ENCODE measurements at regions not wholly inside any gene's neighbourhood (a gene's known extent, or its start where the extent isn't known, plus 50 kb on each side); places are given as distances from the start of the nearest gene placed in this dataset.

DNA sequence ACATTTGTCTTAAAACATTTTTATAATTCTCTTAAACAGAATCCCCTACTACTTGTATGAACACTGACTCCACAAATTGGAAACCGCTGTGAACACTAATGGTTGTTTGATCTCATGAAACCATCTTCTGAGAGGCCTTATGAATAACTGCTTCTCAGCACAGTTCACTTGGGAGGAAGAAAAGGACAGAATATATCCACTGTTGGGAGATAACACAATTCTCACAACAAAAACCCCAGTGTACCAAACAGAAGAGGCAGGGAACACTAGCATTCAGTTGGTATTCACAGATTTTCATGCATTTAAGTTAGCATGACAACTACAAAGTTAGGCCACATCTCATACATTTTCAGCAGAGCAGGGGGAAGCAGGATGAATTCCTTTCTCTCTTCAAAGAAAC lies 89.0 kb upstream of the SELENOP start:
- H3K27me3 ChIP-seq (ENCODE audit: control insufficient read depth, insufficient read depth, low read length, poor library complexity, severe bottlenecking), result peaks cover 4% of the 10 kb centered on the region
- no peaks in the 10 kb centered on the region for H3K36me3 ChIP-seq (ENCODE audit: control insufficient read depth, insufficient read depth, low read length)
- WGBS, 2 experiments, result 82 to 100% methylated on average over 1 of the region's 1 CpG
- H3K27ac ChIP-seq (ENCODE audit: insufficient read depth, low read depth, low read length, poor library complexity, severe bottlenecking), result no peak overlapping the region
- no peaks in the 10 kb centered on the region for H3K9me3 ChIP-seq (ENCODE audit: control insufficient read depth, low read length)
- no peak overlapping the region for H3K4me3 ChIP-seq (ENCODE audit: insufficient read depth, low read depth, low read length)
- H3K4me1 ChIP-seq (ENCODE audit: control insufficient read depth, insufficient read depth, low read length), result no peaks in the 10 kb centered on the region

DNA sequence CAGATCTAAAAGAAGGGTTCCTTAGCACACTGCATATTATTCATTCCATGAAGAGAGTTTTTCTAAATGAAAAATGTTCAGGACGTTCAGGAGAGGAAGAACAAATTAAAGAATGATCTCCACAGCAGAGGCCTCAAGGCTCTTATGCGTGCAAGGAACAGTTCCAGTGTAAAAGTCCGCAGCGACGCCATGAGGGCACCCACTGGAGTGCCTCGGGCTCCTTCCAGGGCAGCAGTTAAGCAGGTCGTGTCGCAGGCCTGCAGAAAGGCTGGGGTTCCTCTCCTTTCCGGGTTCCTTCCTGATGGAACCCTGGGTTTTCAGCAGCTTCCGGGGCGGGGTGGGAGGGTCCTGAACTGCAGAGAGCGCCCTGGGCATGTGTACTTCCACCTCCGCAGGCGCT lies 87.1 kb upstream of the SELENOP start:
- Histone ChIP-seq H3K36me3 (ENCODE audit: control insufficient read depth, insufficient read depth, low read length) (no peaks in the 10 kb centered on the region), H3K27ac (ENCODE audit: insufficient read depth, low read depth, low read length, poor library complexity, severe bottlenecking) (no peak overlapping the region), H3K27me3 (ENCODE audit: control insufficient read depth, insufficient read depth, low read length, poor library complexity, severe bottlenecking) (no peaks in the 10 kb centered on the region), H3K4me1 (ENCODE audit: control insufficient read depth, insufficient read depth, low read length) (no peaks in the 10 kb centered on the region), H3K4me3 (ENCODE audit: insufficient read depth, low read depth, low read length) (no peak overlapping the region), H3K9me3 (ENCODE audit: control insufficient read depth, low read length) (no peaks in the 10 kb centered on the region)
- 92 to 95% methylated on average over 14 of the region's 14 CpGs for WGBS, 2 experiments

DNA sequence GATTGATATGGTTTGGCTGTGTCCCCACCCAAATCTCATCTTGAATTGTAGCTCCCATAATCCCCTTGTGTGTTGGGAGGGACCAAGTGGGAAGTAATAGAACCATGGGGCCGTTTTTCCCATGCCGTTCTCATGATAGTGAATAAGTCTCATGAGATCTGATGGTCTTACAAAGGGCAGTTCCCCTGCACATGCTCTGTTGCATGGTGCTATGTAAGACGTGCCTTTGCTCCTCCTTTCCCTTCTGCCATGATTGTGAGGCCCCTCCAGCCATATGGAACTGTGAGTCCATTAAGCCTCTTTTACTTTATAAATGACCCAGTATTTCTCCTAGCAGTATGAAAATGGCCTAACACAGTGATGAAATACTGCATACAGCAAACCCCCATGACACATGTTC lies 84.8 kb upstream of the SELENOP start:
- WGBS, 2 experiments, result 75 to 79% methylated on average over 3 of the region's 3 CpGs

DNA sequence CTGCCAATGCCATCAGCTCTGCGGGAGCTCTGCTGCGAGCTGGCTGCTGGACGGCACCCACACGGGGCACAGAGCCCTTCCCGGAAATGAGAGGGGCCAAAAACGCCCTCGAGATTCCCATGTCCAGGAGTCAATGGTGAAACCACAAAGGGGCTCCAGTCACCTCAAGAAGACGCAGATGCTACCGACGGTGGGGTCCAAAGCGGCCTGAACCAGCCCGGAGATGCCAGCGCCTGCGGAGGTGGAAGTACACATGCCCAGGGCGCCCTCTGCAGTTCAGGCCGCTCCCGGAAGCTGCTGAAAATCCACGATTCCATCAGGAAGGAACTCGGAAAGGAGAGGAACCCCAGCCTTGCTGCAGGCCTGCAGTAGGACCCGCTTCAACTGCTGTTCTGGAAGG lies 82.4 kb upstream of the SELENOP start:
- no peaks in the 10 kb centered on the region for H3K4me1 ChIP-seq (ENCODE audit: control insufficient read depth, insufficient read depth, low read length)
- no peaks in the 10 kb centered on the region for H3K9me3 ChIP-seq (ENCODE audit: control insufficient read depth, low read length)
- no peaks in the 10 kb centered on the region for H3K36me3 ChIP-seq (ENCODE audit: control insufficient read depth, insufficient read depth, low read length)
- WGBS, 2 experiments, result 75 to 77% methylated on average over 20 of the region's 20 CpGs
- no peaks in the 10 kb centered on the region for H3K27me3 ChIP-seq (ENCODE audit: control insufficient read depth, insufficient read depth, low read length, poor library complexity, severe bottlenecking)
- no peak overlapping the region for H3K4me3 ChIP-seq (ENCODE audit: insufficient read depth, low read depth, low read length)
- no peak overlapping the region for H3K27ac ChIP-seq (ENCODE audit: insufficient read depth, low read depth, low read length, poor library complexity, severe bottlenecking)

More for the DNA sequence above, 84.8 kb upstream of the SELENOP start:
- Histone ChIP-seq H3K27me3 (ENCODE audit: control insufficient read depth, insufficient read depth, low read length, poor library complexity, severe bottlenecking) (no peaks in the 10 kb centered on the region), H3K4me3 (ENCODE audit: insufficient read depth, low read depth, low read length) (no peak overlapping the region), H3K4me1 (ENCODE audit: control insufficient read depth, insufficient read depth, low read length) (no peaks in the 10 kb centered on the region), H3K27ac (ENCODE audit: insufficient read depth, low read depth, low read length, poor library complexity, severe bottlenecking) (no peak overlapping the region), H3K9me3 (ENCODE audit: control insufficient read depth, low read length) (no peaks in the 10 kb centered on the region), H3K36me3 (ENCODE audit: control insufficient read depth, insufficient read depth, low read length) (no peaks in the 10 kb centered on the region)

DNA sequence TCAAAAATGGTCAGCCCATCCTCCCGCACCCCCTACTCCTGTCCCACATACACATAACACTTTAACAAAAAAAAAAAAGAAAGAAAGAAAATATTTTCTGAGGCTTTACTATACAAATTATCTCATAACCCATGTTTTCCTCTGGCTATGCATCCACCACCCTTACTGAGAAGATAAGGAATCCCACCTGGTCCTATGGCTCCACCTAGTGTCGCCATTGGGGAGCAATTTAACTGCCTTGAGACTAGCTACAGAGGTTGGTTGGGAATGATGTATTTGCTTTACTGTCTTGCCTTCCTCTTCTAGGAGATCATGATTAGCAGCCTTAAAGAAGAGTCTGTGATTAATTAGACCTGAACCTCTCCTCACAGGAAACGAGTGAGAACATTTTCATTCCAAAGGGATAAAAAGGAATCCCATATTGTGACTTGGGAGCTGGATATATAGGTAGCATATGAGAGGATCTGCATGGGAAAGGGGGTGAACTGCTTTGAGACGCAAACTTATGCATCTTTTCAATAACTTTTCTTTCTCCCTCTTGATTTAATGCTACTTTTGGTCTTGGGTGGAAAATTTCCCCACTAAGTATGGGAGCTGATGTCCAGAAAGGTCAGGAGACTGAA lies 77.7 kb upstream of the SELENOP start:
- 0 to 36% methylated on average over 2 to 4 of the region's 4 CpGs for WGBS, 2 experiments
- Histone ChIP-seq H3K4me1 (ENCODE audit: control insufficient read depth, insufficient read depth, low read length) (no peaks in the 10 kb centered on the region), H3K9me3 (ENCODE audit: control insufficient read depth, low read length) (no peaks in the 10 kb centered on the region), H3K27ac (ENCODE audit: insufficient read depth, low read depth, low read length, poor library complexity, severe bottlenecking) (no peak overlapping the region), H3K36me3 (ENCODE audit: control insufficient read depth, insufficient read depth, low read length) (no peaks in the 10 kb centered on the region), H3K27me3 (ENCODE audit: control insufficient read depth, insufficient read depth, low read length, poor library complexity, severe bottlenecking) (no peaks in the 10 kb centered on the region), H3K4me3 (ENCODE audit: insufficient read depth, low read depth, low read length) (no peak overlapping the region)

DNA sequence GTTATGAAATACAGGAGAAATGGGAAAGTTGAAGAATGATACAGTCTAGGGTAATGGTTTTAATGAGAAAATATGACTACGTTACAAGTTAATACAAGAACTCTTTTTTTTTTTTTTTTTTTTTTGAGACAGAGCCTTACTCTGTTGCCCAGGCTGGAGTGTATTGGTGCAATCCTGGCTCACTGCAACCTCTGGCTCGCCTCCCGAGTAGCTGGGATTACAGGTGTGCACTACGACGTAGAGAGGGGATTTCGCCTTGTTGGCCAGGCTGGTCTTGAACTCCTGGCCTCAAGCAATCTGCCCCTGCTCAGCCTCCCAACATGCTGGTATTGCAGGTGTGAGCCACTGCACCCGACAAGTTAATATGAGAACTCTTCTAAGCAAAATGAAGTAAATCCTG lies 77.1 kb upstream of the SELENOP start:
- Histone ChIP-seq H3K27ac (ENCODE audit: insufficient read depth, low read depth, low read length, poor library complexity, severe bottlenecking) (no peak overlapping the region), H3K27me3 (ENCODE audit: control insufficient read depth, insufficient read depth, low read length, poor library complexity, severe bottlenecking) (no peaks in the 10 kb centered on the region), H3K4me3 (ENCODE audit: insufficient read depth, low read depth, low read length) (no peak overlapping the region), H3K4me1 (ENCODE audit: control insufficient read depth, insufficient read depth, low read length) (no peaks in the 10 kb centered on the region), H3K36me3 (ENCODE audit: control insufficient read depth, insufficient read depth, low read length) (no peaks in the 10 kb centered on the region), H3K9me3 (ENCODE audit: control insufficient read depth, low read length) (no peaks in the 10 kb centered on the region)
- 77 to 85% methylated on average over 5 to 7 of the region's 7 CpGs for WGBS, 2 experiments

DNA sequence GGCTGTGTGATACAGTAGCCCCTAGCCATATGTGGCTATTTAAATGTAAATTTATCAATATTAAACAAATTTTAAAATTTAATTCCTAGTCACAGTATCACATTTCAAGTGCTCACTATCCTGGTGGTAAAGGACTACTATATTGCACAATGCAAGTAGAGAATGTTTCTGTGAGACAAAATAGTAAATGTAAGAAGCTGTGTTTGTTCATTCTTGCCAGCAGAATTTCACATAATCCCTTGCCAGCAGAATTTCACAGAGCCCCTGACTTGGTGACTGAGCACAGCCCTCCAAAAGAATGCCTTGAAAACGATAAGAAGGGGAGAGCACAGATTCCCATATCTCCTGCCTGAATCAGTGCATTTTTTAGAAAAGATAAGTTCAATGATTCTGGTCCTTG lies 75.9 kb upstream of the SELENOP start:
- Histone ChIP-seq H3K4me3 (ENCODE audit: insufficient read depth, low read depth, low read length) (no peak overlapping the region), H3K36me3 (ENCODE audit: control insufficient read depth, insufficient read depth, low read length) (no peaks in the 10 kb centered on the region)
- 83 to 89% methylated on average over 1 of the region's 1 CpG for WGBS, 2 experiments

DNA sequence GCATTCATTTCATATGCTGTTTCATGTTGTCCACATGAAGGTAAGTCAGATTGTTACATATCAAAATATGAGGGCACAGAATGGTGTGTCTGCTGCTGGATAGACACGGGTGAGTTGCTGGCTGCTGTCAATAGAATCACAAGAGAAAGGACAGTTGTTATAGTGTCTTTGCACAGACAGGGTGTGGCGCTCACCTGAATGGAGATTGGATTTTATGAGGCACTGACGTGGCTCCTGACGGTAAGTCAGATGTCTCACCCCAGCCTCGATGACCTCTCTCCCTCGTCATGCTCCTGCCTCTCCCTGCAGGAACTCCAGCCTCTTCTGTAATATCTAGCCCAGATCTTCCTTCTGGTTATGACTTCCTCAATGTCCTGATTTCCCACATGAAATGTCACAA lies 75.4 kb upstream of the SELENOP start:
- Histone ChIP-seq H3K4me3 (ENCODE audit: insufficient read depth, low read depth, low read length) (no peak overlapping the region), H3K9me3 (ENCODE audit: control insufficient read depth, low read length) (no peaks in the 10 kb centered on the region), H3K4me1 (ENCODE audit: control insufficient read depth, insufficient read depth, low read length) (no peaks in the 10 kb centered on the region), H3K27me3 (ENCODE audit: control insufficient read depth, insufficient read depth, low read length, poor library complexity, severe bottlenecking) (no peaks in the 10 kb centered on the region), H3K36me3 (ENCODE audit: control insufficient read depth, insufficient read depth, low read length) (no peaks in the 10 kb centered on the region), H3K27ac (ENCODE audit: insufficient read depth, low read depth, low read length, poor library complexity, severe bottlenecking) (no peak overlapping the region)
- WGBS, 2 experiments, result 91 to 93% methylated on average over 6 of the region's 6 CpGs

More for the DNA sequence above, 75.9 kb upstream of the SELENOP start:
- no peak overlapping the region for H3K27ac ChIP-seq (ENCODE audit: insufficient read depth, low read depth, low read length, poor library complexity, severe bottlenecking)
- H3K27me3 ChIP-seq (ENCODE audit: control insufficient read depth, insufficient read depth, low read length, poor library complexity, severe bottlenecking), result no peaks in the 10 kb centered on the region
- H3K4me1 ChIP-seq (ENCODE audit: control insufficient read depth, insufficient read depth, low read length), result no peaks in the 10 kb centered on the region
- H3K9me3 ChIP-seq (ENCODE audit: control insufficient read depth, low read length), result no peaks in the 10 kb centered on the region

DNA sequence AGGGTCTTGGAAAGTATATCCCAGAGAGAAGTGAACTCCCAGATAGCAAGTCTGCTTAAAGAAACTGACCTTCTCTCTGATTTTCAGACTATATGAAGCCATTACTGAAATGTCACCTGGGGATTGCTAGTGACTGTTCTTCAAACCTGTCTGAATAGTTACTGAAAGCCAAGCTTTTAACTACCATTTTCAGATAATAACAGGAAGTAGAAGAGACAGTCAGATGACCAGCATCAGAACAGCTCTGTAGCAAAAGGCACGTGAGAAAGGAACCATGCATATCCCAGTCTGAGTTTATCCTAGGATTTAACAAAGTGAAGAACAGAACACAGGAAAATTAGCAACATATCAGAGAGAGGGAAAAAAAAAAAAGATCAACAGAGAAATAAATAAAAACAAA lies 74.9 kb upstream of the SELENOP start:
- H3K4me1 ChIP-seq (ENCODE audit: control insufficient read depth, insufficient read depth, low read length), result no peaks in the 10 kb centered on the region
- no peaks in the 10 kb centered on the region for H3K9me3 ChIP-seq (ENCODE audit: control insufficient read depth, low read length)
- no peaks in the 10 kb centered on the region for H3K27me3 ChIP-seq (ENCODE audit: control insufficient read depth, insufficient read depth, low read length, poor library complexity, severe bottlenecking)
- WGBS, 2 experiments, result 93% methylated on average over 1 of the region's 1 CpG; no CpG with 5 or more reads in 1 of the 2 experiments
- no peak overlapping the region for H3K27ac ChIP-seq (ENCODE audit: insufficient read depth, low read depth, low read length, poor library complexity, severe bottlenecking)
- H3K4me3 ChIP-seq (ENCODE audit: insufficient read depth, low read depth, low read length), result no peak overlapping the region
- H3K36me3 ChIP-seq (ENCODE audit: control insufficient read depth, insufficient read depth, low read length), result no peaks in the 10 kb centered on the region

DNA sequence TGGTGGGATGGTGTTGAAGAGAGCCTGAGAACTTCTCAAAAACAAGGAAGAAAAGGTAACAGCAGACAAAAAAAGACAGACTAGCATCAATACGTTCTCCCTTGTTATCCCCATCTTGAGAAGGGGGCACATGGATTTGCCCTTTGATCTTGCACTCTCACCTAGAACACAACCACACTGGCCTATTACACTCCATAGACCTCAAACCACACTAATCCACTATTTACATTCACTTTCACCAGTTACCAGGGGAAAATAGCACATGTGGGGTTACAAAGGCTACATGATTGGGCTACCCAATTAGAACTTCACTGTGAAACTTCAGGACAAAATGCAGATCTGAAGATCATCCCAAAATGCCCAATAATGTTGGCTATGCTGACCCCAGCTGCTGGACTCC lies 72.6 kb upstream of the SELENOP start:
- no peaks in the 10 kb centered on the region for H3K9me3 ChIP-seq (ENCODE audit: control insufficient read depth, low read length)
- H3K27me3 ChIP-seq (ENCODE audit: control insufficient read depth, insufficient read depth, low read length, poor library complexity, severe bottlenecking), result no peaks in the 10 kb centered on the region
- H3K4me3 ChIP-seq (ENCODE audit: insufficient read depth, low read depth, low read length), result no peak overlapping the region
- no peaks in the 10 kb centered on the region for H3K36me3 ChIP-seq (ENCODE audit: control insufficient read depth, insufficient read depth, low read length)
- H3K27ac ChIP-seq (ENCODE audit: insufficient read depth, low read depth, low read length, poor library complexity, severe bottlenecking), result no peak overlapping the region
- WGBS, 2 experiments, result 76 to 85% methylated on average over 1 of the region's 1 CpG
- no peaks in the 10 kb centered on the region for H3K4me1 ChIP-seq (ENCODE audit: control insufficient read depth, insufficient read depth, low read length)

Measured in ectodermal cell (in vitro differentiated cells).